CD1c-positive myeloid dendritic cell (primary cell): ENCODE measurements at regions not wholly inside any gene's neighbourhood (a gene's known extent, or its start where the extent isn't known, plus 50 kb on each side); places are given as distances from the start of the nearest gene placed in this dataset.
A peak's percentile ranks its signal among the peaks of the same experiment; 100 is the strongest.
"Not testable (repeated sequence)": the region's sequence is repeated elsewhere in the genome, so short reads cannot be mapped to it uniquely, and the experiment has no call there.

ENCODE experiments used
- DNase-seq: peaks from one replicate; pipeline ENCODE4 v3.0.0-alpha.2; 2016; ENCODE audit errors: extremely low spot score

DNA sequence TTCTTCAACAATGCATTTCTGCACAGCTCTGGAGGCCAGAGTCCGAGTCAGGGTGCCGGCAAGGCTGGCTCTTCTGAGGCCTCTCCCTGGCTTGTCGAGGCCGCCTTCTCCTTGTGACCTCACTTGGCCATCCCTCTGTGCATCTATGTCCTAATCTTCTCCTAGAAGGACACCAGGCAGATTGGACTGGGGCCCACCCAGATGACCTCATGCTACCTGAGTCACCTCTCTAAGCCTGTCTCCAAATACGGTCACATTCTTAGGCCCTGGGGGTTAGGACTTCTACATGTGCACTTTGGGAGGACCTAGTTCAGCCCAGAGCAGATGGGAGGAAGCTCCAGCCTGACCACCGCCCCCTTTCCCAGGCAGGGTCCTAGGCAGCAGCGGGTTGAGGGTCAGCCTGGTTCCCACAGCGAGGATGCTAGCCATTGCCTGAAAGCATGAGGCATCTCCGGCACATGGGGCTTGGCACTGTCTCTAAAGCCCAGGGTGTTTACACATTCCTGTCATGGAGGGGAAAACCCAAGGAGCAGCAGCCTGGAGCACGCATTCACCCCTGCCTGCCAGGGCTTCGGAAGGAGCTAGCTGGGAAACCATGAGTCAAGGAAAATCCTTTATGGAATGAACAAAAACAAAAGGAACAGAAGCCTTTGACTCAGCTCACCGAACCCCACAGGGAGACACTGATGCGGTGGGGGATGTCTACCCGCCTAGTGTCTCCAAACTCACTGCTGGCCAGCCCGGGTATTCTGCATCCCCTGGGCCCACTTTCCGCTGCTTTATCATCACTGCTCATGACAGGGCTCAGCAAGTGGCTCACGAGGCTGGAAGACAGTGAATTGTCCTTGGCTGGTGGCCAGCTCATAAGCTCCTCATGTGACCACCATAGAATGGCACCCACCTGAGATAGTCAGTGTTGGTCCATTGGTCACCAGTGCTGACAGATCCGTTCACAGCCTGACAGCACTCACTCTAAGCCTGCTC is 140.2 kb upstream of the ZNF469 start:
- DNase-seq = peak; percentile 19

DNA sequence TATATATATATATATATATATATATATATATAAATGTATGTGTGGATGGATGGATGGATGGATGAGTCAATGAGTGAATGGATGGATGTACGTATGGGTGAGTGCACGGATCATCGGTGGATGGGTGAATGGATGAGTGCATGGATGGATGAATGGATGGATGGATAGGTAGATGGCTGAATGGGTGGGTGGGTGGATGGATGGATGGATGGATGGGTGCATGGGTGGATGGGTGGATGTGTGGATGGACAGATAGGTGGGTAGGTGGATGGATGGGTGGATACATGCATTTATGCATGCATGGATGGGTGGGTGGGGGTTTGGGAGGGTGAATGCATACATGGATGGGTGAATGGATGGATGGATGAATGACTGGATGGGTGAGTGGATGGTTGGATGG is 138.8 kb upstream of the ZNF469 start:
- not testable (repeated sequence) for DNase-seq

DNA sequence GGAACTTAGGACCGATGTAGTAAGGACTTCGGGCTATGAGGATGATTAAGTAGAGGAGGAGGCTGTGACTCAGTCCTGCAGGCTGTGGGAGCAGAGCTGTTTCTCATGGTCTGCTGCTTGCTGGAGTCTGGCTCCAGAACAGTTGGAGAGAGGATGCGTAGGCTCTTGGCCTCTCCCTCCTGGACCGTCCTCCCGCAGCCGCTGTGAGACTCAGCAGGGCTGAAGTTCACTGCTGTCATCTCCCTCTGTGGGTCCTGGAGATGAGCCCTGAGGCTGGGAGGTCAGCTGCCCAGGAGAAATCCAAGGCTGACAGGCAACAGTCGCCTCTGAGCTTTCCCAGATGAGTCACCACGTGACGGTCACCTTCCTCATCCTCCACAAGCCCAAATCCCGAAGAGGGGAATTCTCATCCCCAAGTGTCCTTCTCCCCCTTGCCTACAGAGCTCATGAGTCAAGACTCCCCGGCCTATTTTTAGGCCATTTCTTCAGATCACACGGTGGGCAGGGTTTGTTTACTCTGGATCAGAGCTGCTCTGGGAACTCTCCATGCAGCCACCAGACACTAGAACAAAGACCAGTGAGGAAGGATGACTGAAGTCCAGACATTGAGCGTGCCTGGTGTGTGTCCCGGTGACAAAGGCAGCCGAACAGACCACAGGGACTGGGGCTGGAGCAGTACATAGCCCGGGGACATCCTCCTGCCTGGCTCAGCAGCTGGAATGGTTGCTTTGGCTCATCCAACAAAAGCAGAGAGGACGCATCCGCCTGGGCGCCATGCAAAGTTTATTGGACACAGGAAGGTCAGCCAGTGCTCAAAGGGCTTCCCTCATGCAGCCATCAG is 137.3 kb upstream of the ZNF469 start:
- DNase-seq = peak; percentile 64

GRCh38 chr16:88246955-88247582 is 135.7 kb upstream of the ZNF469 start:
- not testable (repeated sequence) for DNase-seq

DNA sequence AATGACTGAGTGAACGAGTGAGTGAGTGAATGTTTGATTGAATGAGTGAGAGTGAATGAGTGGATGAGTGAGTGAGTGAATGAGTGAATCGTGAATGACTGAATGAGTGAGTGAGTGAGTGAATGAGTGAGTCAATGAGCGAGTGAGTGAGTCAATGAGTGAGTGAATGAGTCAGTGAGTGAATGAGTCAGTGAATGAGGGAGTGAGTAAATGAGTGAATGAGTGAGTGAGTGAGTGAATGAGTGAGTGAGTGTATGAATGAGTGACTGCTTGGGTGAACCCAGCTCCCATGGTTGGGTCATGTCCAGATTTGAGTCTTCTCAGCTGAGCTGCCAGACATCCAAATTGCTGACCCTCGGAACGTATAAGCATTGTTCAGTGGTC is 135.2 kb upstream of the ZNF469 start:
- not testable (repeated sequence) for DNase-seq

DNA sequence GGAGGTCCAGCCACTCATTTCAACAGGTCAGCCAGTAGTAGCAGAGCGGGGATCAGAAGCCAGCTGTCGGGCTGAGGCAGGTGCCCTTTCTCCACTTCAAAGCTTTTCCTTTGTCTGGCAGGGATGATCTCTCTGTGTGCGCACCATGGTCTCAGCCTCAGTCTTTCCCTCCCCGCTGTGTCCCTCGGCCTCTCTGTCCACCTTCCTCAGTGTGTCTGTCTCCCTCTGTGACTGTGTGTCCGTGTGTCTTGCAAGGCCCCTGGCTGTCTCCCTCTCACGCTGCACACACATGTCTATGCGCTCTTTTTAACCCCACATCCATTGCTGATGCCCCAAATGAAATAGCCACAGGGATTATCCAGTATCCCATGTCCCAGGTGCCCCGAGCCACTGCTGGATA is 134.0 kb upstream of the ZNF469 start:
- DNase-seq = not testable (repeated sequence)

DNA sequence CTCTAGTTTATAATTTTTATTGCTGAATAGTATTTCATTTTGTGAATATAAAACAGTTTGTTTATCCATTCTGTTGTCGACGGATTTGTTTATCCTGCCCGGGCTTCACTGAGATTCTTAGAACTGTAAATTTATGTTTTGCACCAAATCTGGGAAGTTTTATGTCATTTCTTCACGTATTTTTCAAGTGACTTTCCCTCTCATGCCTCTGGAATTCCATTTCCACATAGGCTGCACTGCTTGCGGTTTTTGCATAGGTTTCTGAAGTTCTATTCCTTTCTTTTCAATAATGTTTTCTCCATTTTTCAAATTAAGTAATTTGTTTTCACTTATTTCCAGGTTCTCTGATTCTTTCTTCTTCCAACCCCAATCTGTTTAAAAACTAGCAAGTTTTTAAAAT is 132.4 kb upstream of the ZNF469 start:
- not testable (repeated sequence) for DNase-seq

GRCh38 chr16:88252057-88252794 is 130.5 kb upstream of the ZNF469 start:
- not testable (repeated sequence) for DNase-seq

- not testable (repeated sequence) for DNase-seq
Measured at GRCh38 chr16:88258141-88258540, 124.6 kb upstream of the ZNF469 start.

DNA sequence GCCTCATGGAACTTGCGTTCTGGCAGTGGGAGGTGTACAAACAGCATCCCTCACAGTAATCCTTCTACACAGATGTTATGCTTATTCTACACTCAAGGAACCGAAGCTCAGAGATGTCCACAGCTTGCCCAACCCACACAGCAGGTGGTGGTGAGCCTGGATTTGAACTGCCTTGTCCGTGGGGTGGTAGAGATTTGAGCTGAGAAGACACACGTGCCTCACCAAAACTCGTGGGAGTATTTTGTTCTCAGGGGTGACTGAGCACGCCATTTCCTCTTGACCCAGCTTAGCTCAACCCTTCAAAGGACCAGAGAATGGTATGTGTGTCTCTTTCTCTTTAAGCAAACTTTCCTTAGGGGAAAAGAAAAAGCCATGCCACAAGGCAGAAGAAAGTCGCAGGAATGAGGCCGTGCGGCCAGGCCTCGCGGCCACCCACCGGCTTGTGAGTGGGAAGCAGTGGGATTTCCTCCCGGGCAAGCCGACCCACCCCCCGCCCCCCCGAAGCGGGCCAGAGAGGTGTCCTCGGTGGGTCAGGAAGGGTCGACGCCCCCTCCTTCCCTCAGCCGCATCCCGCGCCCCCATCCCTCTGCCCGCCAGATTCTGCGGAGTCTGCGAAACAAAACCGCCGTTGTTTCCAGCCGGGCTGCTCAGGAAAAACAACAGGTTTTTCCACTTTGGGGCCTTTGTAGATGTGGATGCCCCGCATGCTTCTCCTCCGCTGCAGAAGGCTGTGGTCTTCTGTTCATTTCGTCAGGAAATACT is 123.8 kb upstream of the ZNF469 start:
- not testable (repeated sequence) for DNase-seq

DNA sequence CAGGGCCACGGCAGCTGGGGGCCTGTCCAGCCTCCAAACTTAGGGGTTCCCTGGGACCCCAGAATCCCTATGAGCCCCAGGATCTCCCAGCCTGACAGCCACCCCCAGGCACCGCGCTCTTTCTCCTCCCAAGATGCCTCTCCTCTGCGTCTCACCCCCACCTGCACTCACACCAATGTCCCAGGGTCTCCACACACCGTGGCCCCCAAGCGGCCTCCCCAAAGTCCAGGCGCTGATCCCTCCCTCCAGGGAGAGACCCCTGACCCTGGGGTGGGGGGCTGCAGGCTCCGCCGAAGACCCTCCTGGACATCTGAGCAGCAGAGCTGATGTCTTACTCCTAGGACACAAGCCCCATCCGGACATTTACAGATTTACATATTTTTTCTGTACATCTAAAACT is 123.2 kb upstream of the ZNF469 start:
- DNase-seq = not testable (repeated sequence)

- not testable (repeated sequence) for DNase-seq
Measured at GRCh38 chr16:88260146-88260545, 122.6 kb upstream of the ZNF469 start.

DNA sequence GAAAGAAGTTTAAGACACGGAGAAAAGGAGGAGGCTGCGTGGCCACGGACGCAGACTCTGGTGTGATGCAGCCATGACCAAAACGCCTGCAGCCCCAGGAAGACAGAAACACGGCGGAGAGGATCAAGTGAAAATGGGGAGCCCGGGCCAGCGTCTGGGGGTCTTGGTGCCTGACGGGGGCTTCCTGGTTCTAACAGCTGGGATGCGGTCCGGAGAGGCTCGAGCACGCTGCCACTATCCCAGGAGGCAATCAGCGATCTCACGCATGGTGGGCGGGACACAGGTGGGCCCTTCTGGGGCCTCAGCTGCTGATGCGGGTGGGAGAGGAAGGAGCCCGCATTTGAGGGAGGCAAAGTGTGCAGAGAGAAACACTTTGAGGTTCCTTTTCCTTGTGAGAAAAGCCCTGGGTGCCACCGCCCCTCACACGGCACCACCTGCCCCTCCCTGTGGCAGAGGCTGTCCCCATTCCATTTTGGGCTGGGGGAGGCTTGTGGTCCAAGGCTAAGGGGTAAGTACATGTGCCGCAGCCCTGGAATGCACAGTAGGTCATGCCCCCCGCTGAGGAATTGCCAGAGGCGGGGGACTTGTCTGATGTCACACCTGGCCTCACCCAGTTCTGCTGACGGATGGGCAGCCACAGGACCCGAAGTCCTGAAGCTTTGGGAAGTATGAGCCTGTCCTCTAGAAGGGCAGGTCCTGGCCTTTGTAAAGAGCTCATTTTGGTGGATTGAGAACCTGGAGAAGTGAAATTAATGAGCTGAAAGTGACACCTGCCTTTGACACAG is 121.7 kb upstream of the ZNF469 start:
- DNase-seq = not testable (repeated sequence)

DNA sequence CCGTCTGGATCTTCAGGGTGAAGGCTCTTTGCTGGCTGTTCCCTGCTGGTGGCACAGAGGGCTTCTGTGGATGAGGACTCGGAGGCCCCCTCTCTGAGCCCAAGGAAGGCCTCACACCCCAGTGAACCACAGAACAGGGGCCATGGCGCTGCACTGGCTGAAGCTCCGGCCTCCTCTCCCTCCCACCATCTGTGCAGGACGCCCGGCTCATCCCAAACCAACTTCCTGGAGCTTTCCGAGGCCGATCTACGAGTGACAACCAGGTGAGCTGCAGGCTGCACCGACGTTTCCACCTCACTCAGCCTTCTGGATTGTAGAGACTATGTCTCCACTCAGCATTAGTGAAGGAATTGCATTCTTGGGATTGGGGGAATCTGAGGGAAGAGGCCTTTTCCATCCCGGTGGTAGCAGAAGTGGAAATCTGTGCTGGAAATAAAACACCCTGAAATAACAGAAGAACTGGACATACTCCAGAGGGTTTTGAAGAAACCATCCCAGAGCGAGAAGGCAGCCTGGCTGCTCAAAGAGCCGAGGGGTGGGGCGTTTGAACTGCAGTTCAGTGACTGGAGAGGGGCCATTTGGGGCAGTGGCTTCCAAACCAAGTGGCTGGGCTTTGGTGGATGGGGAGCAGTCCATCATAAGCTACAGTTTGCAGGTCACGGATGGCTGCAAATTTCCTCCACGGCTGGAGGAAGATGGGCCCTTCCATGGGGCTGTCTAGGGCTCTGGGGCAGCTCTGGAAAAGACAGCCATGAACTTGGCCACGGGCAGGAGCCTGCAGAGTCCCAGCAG is 120.7 kb upstream of the ZNF469 start:
- not testable (repeated sequence) for DNase-seq

GRCh38 chr16:88262858-88263563 is 119.7 kb upstream of the ZNF469 start:
- peak; percentile 47 for DNase-seq

GRCh38 chr16:88263681-88264287 is 119.0 kb upstream of the ZNF469 start:
- not testable (repeated sequence) for DNase-seq

DNA sequence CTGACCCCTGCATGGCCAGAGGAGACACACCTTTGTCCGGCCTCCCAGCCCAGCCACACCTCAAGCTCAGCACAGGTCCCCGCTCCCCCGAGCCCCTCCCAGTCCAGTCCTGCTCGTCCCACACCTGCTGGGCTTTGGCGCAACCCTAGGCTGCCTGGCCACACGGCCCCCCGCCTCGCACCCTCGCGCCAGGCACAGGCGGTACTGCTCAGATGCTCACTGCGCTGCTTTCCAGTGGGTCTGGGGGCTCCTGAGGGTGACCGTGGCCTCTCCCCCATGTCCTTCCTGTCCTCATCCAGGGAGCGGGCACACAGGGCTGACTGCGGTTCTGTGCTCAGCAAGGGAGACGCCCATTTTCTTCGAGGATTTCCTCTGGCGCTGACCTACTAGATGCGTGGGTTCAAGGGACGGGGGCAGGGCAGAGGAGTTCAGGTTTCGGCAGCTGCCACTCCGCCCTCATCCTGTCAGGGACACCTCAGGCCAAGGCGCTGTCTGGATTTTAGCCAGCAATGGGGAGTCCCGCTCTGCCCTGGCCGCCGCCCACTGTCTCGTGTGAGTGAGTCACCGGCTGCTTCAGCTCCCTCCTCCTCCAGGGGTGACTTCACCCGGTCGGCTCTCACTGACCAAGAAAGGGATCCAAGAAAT is 118.0 kb upstream of the ZNF469 start:
- DNase-seq = peak; percentile 97
